Mucosa of gallbladder (tissue), 1 donor: ENCODE measurements at regions not wholly inside any gene's neighbourhood (a gene's known extent, or its start where the extent isn't known, plus 50 kb on each side); places are given as distances from the start of the nearest gene placed in this dataset.
"Not testable (repeated sequence)": the region's sequence is repeated elsewhere in the genome, so short reads cannot be mapped to it uniquely, and the experiment has no call there.

Experiments used
- DNase-seq: peaks from one replicate; pipeline ENCODE4 v3.0.0-alpha.2; 2020; ENCODE audit warnings: low spot score
- donor health status: DM: no; HTN: no; CAD: no.

DNA sequence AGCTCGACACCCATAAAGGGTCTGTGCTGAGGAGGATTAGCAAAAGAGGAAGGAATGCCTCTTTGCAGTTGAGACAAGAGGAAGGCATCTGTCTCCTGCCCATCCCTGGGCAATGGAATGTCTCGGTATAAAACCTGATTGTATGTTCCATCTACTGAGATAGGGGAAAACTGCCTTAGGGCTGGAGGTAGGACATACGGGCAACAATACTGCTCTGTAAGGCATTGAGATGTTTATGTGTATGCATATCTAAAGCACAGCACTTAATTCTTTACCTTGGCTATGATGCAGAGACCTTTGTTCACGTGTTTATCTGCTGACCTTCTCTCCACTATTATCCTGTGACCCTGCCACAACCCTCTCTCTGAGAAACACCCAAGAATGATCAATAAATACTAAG, 210.7 kb downstream of the POTED start:
- DNase-seq = not testable (repeated sequence)

- not testable (repeated sequence) for DNase-seq
Observed at GRCh38 chr21:13812191-13812590, 202.6 kb downstream of the POTED start.

DNA sequence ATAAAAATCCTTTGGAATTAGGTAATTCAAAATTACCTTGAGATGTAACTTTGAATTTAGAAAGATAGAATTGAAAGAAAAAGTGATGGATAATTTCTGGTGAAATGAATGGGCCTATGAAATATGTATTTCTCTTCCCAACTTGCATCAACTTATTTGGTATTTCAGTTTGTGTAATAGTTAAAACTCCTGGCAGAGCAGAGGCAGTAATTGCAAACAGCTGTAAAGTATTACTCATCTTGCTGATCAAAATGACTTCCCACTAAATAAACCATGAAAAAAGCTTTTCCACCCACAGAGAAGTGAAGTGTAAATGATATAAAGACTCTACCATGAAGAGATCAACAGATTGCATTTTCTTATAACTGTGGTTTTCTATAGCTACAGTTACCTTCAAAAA, 201.0 kb downstream of the POTED start:
- not testable (repeated sequence) for DNase-seq

GRCh38 chr21:13806444-13806843, 196.9 kb downstream of the POTED start:
- DNase-seq = not testable (repeated sequence)

- not testable (repeated sequence) for DNase-seq
Observed at GRCh38 chr21:13802757-13803156, 193.2 kb downstream of the POTED start.
